Body of pancreas (tissue), 4 donors: ENCODE measurements at regions not wholly inside any gene's neighbourhood (a gene's known extent, or its start where the extent isn't known, plus 50 kb on each side); places are given as distances from the start of the nearest gene placed in this dataset.

Experiments used
- POLR2A ChIP-seq, 3 donors: fragments of 450-650 bp; IDR thresholded peaks; one replicate each; pipeline ENCODE4 v1.6.1; 2016; ENCODE audit warnings: antibody characterized with exemption in 3 of 3, mild to moderate bottlenecking in 2 of 3
- TF ChIP-seq, protein P1 (sequence below), 7 experiments: fragments of 450-650 bp in 4 of 7; fragments of 200-600 bp in 3 of 7; sonication (generic) in 3 of 7; IDR thresholded peaks; one replicate each; pipeline ENCODE4 v1.5.1; 2016 to 2019; ENCODE audit warnings: antibody characterized with exemption in 7 of 7

DNA sequence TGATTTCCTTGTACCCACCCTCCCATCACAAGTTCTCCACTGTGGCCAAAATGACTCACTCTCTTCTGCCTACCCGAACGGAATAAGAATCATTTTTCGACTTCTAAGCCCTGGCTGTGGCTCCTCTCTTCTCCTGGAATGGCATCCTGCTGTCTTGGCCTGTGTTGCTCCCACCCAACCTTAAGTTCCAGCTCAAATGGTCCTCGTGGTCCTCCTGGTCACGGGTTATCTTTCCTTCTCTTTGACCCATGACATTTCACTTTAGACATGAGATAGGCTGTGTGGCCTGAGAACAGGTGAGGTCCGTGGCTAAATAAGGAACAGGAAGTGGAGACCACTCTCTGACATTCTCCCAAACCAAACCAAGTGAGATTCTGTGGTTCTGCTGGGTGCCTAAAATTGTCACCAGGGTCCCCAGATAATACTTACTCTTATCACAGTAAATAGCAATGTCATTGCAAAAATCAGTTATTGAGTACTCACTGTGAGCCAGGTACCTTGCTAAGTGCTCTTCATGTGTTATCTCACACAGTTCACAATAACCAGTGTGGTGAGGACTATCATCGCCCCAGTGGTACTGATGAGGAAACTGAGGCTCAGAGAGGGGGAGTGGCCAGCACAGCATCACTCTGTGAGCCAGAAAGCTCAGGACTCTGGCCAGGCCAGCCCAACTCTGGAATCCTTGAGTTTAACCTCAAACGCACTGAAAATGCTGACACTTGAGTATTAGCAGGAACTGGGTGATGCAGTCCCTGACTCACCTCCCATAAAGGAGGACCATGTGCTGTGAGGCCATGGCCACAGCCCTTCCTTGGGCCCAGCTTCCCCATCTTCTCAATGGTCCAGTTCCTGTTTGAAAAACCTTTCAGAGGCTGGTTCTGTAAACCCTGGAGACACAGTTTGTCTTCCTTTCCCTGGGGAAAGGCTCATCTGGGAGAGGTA lies 74.8 kb upstream of the SIRPA start:
- no peak for TF ChIP-seq POLR2A (IDR thresholded peaks at IDR 0.05)
- TF ChIP-seq, protein P1, sequence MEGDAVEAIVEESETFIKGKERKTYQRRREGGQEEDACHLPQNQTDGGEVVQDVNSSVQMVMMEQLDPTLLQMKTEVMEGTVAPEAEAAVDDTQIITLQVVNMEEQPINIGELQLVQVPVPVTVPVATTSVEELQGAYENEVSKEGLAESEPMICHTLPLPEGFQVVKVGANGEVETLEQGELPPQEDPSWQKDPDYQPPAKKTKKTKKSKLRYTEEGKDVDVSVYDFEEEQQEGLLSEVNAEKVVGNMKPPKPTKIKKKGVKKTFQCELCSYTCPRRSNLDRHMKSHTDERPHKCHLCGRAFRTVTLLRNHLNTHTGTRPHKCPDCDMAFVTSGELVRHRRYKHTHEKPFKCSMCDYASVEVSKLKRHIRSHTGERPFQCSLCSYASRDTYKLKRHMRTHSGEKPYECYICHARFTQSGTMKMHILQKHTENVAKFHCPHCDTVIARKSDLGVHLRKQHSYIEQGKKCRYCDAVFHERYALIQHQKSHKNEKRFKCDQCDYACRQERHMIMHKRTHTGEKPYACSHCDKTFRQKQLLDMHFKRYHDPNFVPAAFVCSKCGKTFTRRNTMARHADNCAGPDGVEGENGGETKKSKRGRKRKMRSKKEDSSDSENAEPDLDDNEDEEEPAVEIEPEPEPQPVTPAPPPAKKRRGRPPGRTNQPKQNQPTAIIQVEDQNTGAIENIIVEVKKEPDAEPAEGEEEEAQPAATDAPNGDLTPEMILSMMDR (IDR thresholded peaks at IDR 0.05) = no peak
